ENCODE measurements at regions not wholly inside any gene's neighbourhood (a gene's known extent, or its start where the extent isn't known, plus 50 kb on each side); places are given as distances from the start of the nearest gene placed in this dataset.

DNA sequence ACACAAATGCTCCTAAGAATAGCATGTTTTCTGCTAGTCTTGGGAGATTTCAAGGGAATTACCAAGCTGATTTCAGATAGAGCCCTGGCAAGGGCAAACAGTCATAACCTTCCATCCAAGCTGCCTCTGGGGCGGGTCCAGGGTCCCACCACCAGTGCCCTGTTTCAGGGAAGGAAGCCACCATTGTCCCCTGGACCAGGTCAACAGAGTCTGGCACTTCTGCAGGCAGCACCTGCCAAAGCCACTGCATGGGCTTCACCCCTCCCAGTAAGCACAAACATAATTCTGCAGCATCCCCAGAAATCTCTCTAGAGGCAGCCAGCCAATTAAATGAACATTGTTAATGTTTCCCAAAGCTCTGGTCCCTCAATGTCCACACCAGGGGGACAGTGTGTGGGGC lies 143.0 kb downstream of the SALL1 start:
- TF ChIP-seq, protein P1, sequence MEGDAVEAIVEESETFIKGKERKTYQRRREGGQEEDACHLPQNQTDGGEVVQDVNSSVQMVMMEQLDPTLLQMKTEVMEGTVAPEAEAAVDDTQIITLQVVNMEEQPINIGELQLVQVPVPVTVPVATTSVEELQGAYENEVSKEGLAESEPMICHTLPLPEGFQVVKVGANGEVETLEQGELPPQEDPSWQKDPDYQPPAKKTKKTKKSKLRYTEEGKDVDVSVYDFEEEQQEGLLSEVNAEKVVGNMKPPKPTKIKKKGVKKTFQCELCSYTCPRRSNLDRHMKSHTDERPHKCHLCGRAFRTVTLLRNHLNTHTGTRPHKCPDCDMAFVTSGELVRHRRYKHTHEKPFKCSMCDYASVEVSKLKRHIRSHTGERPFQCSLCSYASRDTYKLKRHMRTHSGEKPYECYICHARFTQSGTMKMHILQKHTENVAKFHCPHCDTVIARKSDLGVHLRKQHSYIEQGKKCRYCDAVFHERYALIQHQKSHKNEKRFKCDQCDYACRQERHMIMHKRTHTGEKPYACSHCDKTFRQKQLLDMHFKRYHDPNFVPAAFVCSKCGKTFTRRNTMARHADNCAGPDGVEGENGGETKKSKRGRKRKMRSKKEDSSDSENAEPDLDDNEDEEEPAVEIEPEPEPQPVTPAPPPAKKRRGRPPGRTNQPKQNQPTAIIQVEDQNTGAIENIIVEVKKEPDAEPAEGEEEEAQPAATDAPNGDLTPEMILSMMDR (IDR thresholded peaks at IDR 0.05) = no peak
- TF ChIP-seq POLR2A (IDR thresholded peaks at IDR 0.05) = no peak
